ENCODE measurements at regions not wholly inside any gene's neighbourhood (a gene's known extent, or its start where the extent isn't known, plus 50 kb on each side); places are given as distances from the start of the nearest gene placed in this dataset.

GRCh38 chr2:3927031-3927430 lies 223.7 kb downstream of the DCDC2C start:
- no peak for DNase-seq (ENCODE audit: low read depth)
- TF ChIP-seq CTCF (conservative IDR thresholded peaks at IDR 0.05; ENCODE audit: low read depth, low read length): no peak
- H3K4me3 ChIP-seq (ENCODE audit: low read depth, low read length): no peak overlapping the region

GRCh38 chr2:3929374-3929773 lies 226.0 kb downstream of the DCDC2C start:
- no peak for TF ChIP-seq CTCF (conservative IDR thresholded peaks at IDR 0.05; ENCODE audit: low read depth, low read length)
- no peak for DNase-seq (ENCODE audit: low read depth)

GRCh38 chr2:3930246-3930645 lies 226.9 kb downstream of the DCDC2C start:
- H3K4me3 ChIP-seq (ENCODE audit: low read depth, low read length): no peak overlapping the region
- DNase-seq (ENCODE audit: low read depth): no peak
- TF ChIP-seq CTCF (conservative IDR thresholded peaks at IDR 0.05; ENCODE audit: low read depth, low read length): no peak

More at GRCh38 chr2:3929374-3929773, 226.0 kb downstream of the DCDC2C start:
- H3K4me3 ChIP-seq (ENCODE audit: low read depth, low read length): no peak overlapping the region

- no peak overlapping the region for H3K4me3 ChIP-seq (ENCODE audit: low read depth, low read length)
- DNase-seq (ENCODE audit: low read depth): no peak
- TF ChIP-seq CTCF (conservative IDR thresholded peaks at IDR 0.05; ENCODE audit: low read depth, low read length): no peak
Measured at GRCh38 chr2:3940661-3941060, 237.3 kb downstream of the DCDC2C start.

- H3K4me3 ChIP-seq (ENCODE audit: low read depth, low read length): no peak overlapping the region
Measured at GRCh38 chr2:3942841-3943240, 239.5 kb downstream of the DCDC2C start.

GRCh38 chr2:3944071-3944470 lies 240.7 kb downstream of the DCDC2C start:
- DNase-seq (ENCODE audit: low read depth): no peak
- TF ChIP-seq CTCF (conservative IDR thresholded peaks at IDR 0.05; ENCODE audit: low read depth, low read length): no peak
- H3K4me3 ChIP-seq (ENCODE audit: low read depth, low read length): no peak overlapping the region

More at GRCh38 chr2:3942841-3943240, 239.5 kb downstream of the DCDC2C start:
- DNase-seq (ENCODE audit: low read depth): no peak
- TF ChIP-seq CTCF (conservative IDR thresholded peaks at IDR 0.05; ENCODE audit: low read depth, low read length): no peak

GRCh38 chr2:3944841-3945240 lies 241.5 kb downstream of the DCDC2C start:
- TF ChIP-seq CTCF (conservative IDR thresholded peaks at IDR 0.05; ENCODE audit: low read depth, low read length): no peak
- H3K4me3 ChIP-seq (ENCODE audit: low read depth, low read length): no peak overlapping the region
- DNase-seq (ENCODE audit: low read depth): no peak
